GM18511 (cell line): ENCODE measurements at regions not wholly inside any gene's neighbourhood (a gene's known extent, or its start where the extent isn't known, plus 50 kb on each side); places are given as distances from the start of the nearest gene placed in this dataset.
"Not testable (repeated sequence)": the region's sequence is repeated elsewhere in the genome, so short reads cannot be mapped to it uniquely, and the experiment has no call there.

ENCODE experiments used
- ATAC-seq: cut with Tn5 transposase; IDR thresholded peaks from one replicate; pipeline ENCODE4 v1.9.1; 2021; ENCODE audit warnings: mild to moderate bottlenecking, moderate library complexity; ENCODE audit not compliant: unreplicated experiment

DNA sequence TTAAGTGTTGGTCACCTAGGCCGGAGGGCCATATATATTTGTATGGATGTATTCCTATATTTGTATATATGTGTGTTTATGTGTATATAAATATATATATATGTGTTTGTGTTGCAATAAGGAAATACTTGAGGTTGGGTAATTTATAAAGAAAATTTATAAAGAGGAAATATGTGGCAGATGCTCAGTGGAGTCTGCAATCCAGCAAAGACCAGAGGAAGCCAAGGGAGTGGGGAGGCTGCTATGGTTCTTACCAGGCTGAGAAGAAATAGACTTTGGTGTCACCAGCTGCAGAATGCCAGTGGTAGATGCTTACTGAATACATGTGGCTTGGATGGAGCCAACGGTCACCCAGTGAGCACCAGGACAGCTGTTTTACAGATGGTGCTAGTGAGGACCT is 97.4 kb upstream of the ELOVL5 start:
- no peak for ATAC-seq

DNA sequence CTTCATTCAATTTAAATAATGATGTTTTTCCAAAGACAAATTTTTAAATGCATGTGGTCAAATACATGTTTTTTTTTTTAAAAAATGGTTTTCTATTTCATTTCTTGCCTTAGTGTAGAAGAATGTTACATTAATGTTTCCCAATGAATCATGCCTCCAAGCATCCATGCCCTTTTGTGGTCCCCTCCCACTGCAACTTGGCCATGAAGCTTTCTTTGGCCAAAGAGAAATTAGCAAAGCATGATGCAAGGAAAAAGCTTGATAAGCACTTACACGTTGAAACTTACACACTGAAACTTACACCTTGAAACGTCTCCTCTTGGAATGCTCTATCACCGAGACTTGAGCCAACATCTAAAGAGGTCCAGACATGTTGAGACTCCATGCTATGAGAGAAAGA is 93.0 kb upstream of the ELOVL5 start:
- no peak for ATAC-seq

DNA sequence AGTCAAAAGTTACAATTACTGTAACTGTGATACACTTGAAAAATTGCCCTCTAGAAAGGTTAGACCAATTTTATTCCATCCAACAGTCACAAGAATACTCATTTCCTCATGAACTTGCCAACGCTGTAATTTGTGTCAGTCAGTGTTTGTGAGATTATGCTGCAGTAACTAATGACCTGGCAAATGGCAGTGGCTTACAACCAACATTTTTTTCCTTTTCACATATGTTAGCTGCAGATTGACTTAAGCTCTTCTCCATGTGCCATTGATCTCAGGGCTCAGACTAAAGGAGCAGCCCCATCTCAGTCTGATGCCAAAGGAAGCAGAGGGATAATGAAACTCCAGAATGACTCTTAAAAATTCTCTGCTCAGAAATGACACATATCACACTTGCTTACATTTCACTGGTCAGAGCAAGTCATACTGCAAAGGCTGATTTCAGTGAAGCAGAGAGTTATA is 92.3 kb upstream of the ELOVL5 start:
- peak; percentile 61 for ATAC-seq

DNA sequence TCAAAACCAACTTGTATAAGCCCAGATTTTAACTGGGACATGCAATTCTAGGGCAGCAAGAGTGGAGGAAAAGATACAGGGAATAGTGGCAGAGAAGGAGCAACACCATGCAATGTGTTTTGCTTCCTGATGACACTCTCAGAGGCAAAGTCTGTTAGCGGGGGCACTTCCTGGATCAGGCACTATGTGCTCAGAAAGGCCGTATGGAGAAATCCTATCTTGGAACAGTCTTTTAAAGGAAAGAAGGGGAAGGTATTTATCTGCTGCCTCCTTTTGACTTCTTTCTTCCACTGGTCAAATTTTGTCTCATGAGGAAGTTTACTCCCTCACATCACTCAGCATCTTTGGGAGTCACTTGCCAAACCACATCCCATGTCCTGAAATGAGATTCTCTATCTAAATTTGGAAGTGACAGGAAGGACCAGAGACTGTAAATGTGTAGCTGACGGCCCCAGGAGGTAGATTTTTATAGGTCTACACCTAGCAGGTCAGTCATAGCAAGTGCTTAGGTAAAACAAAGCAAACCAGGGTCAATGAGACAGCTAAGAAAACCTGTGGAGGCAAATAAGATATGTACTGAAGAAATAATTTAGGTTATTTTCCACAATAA is 91.7 kb upstream of the ELOVL5 start:
- no peak for ATAC-seq

DNA sequence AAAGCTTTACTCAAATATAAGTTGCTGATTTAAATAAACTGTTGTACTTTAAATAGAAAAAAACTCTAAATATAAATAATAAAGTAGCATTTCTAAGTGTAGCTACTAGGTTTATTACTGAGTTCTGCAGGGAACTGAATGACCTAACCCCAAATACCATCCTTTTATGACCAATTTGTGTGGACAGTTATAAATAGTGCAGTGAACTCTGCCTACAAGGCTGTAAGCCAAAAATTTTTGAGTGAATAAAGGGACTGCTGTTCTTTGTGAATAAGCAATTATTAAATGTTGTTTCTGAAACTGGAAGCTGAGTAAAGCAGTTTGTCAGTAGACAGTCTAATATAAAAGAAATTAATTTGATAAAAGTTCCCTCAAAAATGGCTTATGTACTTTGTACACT is 90.8 kb upstream of the ELOVL5 start:
- no peak for ATAC-seq

DNA sequence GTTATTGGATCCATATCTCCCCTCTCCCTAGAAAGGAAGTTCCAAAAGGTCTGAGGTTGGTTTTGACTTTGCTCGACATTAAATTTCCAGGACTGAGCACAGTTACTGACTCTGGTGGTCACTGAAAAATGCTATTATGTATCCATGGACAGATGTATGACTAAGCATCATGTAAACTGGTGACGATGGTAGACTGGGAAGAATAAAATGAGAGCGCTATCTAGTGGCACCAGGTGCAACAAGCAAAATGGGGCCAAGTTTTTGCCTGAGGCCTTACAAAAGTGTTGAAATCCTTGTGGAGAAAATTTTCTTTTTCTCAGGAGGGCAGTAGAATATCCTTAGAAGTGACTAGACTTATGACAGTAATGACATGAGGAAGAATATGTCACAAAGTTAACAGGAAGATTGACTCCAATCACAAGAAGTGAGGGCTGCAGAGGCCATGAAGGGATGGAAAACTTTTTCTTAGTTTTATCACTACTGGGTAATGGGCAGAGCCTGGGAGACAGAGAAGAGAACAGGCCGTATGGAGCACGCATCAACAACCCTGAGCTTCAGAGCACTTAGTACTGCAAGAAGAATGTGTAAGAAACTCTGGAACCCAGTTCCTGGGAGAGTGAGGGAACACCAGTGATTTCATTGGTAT is 88.9 kb upstream of the ELOVL5 start:
- ATAC-seq, result peak; percentile 70

DNA sequence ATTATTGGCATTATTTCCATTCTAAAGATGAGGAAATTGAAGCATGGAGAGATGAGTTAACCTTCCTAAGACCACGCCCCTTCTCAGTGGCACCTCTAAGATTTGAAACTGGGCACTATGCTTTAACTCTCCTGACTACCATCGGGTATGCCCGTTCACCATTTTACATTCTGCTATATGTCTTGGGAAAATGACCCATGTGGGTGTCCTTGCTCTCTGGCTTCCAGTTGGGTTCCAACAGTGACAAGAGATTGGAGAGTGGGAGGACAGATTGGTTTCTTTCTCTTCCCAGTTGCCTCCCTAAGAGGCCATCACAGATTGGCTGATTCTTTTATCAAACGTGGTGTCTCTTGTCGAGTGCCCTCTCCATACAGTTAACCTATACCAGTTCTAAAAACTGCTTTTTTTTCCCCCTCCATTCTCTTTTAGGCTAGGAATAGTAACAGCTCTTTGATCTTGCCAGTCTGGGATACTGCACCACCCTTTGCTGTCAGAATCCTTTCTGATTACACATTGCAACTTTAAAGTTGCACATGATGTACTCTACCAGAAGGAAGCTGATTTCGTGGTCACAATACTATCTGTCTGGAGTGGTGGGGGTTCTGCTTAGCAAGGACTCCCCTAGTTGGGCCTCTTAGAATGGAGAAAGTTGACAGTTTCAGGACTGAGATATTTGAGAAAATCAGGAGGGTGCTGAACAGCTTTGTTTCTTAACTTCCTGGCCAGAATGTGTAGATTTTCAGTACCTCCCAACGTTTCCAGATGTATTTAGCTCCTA is 88.0 kb upstream of the ELOVL5 start:
- ATAC-seq, result no peak

DNA sequence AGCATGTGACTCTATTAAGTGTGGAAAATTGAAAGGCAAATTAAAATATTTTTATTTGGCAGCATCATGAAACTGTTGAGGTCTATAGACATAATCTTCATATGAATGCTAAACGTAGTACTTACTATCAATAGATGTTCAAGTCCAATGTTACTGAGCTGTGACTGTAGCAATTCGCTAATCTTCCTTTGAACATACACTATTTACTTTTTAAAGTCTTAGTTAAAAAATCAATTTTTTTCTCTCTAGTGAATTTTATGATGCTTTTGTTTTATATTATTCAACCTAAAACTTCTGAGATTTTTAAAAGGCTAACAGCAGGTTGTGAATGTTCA is 85.2 kb upstream of the ELOVL5 start:
- no peak for ATAC-seq

DNA sequence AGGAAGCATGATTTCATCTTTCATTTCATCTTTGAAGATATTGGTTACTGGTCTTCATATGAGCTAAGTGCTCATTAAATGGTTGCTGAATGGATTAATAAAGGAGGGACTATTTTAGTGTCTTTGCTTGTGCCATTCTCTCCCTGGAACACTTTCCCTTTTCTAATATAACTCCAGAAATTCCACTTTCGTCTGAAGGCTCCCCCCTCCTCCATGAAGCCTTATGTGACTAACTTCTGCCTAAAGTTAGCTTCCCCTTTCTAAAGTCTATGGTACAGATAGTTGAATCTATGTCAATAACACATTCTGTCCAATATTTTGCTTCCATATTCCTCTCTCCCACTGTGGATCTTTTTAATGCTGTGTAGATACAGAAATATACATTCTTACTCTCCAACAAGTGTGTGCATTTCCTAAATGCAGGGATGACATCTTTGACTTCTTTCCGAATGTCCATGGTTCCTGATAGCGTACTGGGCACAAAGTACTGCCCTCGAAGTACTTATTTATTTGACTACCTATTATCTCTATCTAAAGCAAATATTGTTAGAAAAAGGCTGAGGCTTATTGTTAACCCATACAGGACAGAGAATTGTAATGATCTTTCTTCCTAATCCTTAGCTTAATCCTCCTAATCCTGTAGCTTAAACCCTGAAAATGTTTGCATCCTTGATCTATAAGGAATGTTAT is 84.7 kb upstream of the ELOVL5 start:
- ATAC-seq, result no peak

DNA sequence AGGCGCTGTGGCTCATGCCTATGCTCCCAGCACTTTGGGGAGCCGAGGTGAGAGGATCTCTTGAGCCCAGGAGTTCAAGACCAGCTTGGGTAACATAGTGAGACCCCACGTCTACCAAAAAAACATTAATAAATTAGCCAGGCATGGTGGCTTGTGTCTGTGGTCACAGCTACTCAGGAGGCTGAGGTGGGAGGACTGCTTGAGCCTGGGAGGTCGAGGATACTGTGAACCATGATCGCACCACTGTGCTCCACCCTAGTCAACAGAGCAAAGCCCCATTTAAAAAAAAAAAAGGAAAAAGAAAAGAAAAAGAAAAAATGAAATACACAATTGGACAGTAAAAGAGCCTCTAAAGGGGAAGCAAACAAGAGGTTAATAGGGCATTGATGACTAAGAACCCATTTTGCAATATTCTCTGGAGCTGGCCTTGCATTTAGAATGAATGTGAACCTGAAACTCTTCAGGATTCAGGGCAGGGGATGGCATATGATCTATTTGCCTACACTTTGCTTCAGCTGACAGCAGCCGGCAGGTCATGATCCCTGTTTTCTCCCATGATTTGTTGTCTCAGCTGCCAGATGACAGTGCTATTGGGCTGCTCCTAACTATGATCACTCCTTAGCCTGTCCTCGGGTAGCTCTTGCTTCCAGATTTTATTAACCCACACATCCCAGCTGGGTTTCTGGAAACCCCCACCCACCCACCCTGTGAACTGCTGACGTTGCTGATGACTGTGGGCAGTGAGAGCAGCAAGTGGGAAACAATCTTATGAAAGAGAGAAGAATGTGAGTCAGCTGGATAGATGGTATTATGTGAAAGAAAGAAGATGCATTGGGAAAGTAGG is 83.8 kb upstream of the ELOVL5 start:
- ATAC-seq, result no peak

DNA sequence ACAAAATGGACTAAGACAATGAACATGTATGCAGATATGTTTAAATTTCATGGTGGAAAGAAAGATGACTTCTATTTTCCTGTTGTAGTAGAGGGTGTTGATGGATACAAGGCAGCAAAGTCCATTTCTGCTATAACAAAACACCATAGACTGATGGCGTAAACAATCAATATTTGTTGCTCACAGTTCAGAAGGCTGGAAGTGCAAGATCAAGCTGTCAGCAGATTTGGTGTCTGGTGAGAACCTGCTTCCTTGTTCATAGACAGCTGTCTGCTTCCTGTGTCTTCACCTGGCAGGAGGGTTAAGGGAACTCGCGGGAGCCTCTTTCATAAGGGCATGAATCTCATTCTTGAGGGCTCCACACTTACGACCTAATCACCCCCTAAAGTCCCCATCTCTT is 83.0 kb upstream of the ELOVL5 start:
- no peak for ATAC-seq

DNA sequence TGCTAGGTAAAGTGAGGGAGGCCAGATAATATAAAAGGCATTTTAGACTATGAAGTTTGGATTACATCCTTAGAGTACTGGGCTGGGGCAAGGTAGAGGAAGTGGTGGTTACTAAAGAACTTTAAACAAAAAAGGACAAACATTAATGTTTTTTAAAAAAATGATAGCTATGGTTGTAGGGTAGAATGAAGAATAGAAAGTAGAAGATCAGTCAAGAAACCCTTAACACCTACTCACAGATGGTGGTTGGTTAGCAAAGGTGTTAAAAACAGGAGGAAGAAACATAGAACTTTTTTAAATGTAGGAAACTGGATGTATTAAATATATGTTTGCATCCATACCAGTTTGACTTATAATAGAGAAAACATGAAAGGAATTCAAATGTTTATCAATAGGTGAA is 80.7 kb upstream of the ELOVL5 start:
- ATAC-seq, result no peak

DNA sequence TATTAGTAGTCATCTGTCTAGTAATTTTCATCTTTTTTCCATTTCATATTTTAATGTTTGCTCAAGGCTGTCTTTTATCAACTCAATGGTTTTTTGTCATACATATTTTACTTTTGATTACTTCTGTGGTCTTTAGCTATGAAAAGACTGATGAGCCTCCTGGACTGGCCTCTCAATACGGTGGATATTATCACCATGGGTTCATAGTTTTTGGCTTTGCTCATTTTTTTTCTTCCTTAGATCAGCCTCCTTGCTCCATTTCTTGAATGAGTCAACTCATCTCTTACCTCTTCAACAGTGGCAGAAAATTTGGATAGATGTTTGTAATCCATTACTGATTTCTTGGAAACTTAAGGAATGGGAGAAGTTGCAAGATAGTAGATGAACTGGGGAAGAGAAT is 80.1 kb upstream of the ELOVL5 start:
- no peak for ATAC-seq

DNA sequence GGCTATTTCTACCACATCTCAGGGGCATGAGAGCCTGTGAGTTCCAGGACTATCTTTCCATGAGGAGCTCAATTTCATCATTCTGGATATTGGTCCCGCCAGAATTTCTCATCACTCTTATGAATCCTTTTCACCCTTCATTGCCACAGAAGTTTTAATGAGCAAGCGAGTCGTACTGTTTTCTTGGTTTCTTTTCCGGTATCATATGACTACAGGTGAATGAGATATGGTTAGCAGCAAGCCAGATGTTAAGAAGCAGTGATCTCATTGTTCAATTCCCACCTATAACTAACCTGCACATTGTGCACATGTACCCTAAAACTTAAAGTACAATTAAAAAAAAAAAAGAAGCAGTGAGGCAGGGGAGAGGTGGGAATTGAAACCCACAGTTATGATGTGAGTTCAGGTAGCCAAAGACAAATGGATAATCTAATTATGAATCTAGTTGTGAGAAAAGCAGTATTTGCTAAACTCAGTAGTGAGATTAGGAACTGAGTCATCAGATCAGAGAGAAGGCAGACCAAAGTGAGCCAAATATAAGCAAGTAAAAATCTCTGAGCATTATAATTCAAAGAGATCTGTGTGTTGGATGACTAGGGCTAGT is 78.0 kb upstream of the ELOVL5 start:
- ATAC-seq, result peak; percentile 94

DNA sequence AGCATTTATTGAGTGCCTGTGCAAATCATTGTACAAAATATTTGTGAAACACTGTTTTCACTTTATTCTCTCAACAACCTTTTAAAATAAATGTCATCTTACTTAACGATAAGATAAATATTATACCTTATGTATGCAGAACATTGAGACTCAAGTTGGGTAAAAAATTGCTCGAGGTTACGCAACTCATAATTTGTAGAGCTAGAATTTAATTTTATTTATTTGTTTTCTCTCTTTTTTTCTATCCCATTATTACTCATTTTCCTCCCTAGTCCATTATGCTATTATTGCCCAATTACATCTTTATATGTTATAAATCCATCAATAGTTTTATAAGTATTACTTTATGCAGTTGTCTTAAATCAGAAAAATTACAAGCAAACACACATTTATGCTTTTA is 77.4 kb upstream of the ELOVL5 start:
- no peak for ATAC-seq

DNA sequence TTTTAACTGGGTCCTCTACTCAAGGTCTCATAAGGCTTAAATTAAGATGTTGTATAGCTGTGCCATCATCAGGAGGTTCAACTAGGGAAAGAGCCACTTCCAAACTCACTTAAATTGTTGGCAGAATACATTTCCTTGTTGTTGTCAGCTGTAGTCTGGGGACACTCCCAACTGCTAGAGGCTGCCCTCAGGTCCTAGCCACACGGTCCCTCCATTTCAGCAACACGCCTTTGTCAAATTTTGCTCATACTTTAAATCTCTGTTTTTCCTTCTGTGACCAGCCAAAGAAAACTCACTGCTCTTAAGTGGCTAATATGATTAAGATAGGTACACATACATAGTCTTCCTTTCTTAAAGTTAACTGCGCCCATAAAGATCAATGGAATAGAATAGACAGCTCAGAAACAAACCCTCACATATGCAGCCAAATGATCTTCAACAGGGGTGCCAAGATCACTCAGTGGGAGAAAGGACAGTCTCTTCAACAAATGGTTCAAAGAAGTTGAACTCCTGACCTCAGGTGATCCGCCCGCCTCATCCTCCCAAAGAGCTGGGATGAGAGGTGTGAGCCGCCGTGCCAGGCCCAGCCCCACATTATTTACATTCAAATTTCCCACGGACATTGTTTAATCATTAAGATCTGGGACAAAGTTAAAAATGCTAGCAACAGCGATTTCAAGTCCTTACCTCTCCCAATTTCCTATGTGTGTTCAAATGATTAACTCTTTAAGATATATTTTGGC is 76.4 kb upstream of the ELOVL5 start:
- ATAC-seq, result no peak

DNA sequence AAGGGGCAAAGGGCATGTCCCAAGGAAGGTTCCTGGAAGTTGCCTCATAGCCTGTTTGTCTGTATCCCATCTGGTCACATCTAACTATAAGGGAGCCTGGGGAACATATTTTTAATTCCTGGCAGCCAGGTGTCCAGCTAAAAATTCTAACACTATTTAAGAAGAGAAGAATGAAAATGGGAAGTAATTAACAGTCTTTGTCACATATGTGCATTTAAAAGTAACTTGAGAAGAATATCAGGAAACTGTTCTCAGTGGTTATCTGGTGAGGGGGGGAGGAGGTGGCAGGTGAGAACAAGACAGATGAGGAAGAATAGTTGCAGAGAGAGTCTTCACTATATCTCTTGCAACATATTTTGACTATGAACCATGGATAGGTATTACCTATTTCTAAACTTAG is 75.5 kb upstream of the ELOVL5 start:
- ATAC-seq, result no peak

DNA sequence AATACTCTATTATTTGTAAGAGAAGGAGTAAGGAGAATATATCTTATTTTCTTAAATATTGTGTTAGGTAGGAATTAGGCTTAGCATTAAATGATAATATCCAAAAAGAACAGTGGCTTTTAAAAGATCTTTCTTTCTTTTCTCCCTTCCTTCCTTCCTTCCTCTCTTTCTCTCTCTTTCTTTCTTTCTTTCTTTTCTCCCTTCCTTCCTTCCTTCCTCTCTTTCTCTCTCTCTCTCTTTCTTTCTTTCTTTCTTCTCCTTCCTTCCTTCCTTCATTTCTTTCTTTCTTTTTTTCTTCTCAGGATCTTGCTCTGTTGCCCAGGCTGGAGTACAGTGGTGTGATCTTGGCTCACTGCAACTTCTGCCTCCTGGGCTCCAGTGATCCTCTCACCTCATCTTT is 74.8 kb upstream of the ELOVL5 start:
- not testable (repeated sequence) for ATAC-seq

DNA sequence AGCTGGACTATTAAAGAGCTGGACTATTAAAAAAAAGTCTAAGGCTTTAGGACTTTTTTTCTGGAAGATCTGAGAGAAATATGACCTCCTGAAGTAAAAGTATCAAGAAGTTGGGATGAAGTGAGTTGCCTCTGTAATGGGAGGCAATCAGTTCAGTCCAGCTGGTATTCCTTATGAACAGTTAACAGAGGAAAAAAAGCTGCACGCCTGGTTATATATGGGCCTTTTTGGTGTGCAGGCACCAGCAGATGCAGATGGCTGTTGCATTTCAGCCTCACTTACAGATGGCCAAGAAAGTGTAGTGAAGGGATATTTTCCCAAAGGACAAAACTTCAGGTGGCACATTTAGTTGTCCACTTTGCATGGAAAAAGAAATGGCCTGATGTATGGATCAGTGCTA is 70.3 kb upstream of the ELOVL5 start:
- no peak for ATAC-seq

DNA sequence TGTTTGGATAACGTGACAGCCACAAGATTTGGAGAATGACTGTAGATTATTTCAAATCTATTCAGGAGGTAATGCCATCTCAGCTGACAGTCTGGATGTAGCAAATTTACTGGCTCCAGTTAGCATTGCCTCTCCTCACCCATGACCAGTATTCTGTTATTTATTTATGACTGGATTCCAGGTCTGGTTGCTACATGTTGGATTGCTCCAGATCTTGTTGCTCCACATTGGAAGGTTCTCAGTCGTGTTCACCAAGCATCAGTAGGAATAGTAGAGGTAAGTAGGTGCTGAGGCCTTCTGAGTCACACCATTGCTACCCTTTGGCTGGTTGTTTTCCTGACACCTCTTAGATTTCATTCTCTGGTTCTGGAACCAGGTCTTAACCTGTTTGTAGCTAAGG is 69.5 kb upstream of the ELOVL5 start:
- no peak for ATAC-seq
